ENCODE measurements at regions not wholly inside any gene's neighbourhood (a gene's known extent, or its start where the extent isn't known, plus 50 kb on each side); places are given as distances from the start of the nearest gene placed in this dataset.

GRCh38 chr1:112251766-112252506 is 144.1 kb upstream of the CTTNBP2NL start:
- ChIA-PET CTCF (ENCODE audit: low intra/inter-chr PET ratio) (no interaction called here), POLR2A (no interaction called here)
- TF ChIP-seq ZNF253 (CRISPR knock-in tag; conservative IDR thresholded peaks at IDR 0.05) (no peak), FOSL1 (tag; conservative IDR thresholded peaks at IDR 0.05) (0 out of 2 replicates have a peak, but pooled peaks have one; percentile 27)
- Histone ChIP-seq H2AFZ (ENCODE audit: low read depth, low read length) (no peak overlapping the region), H3K4me3 (no peak overlapping the region), H3K79me2 (ENCODE audit: control insufficient read depth, insufficient read depth, low read length) (no peaks in the 10 kb centered on the region), H3K4me1 (replicated peaks in 1 of 2; ENCODE audit: control insufficient read depth in 2 of 2, insufficient read depth in 2 of 2, low read length in 2 of 2) (no peaks in the 10 kb centered on the region), H3K9me3 (replicated peaks; ENCODE audit: control insufficient read depth, insufficient read depth, low read depth, low read length) (no peaks in the 10 kb centered on the region), H3K9me1 (ENCODE audit: control insufficient read depth, insufficient read depth, low read length) (no peaks in the 10 kb centered on the region), H3K27ac (ENCODE audit: extremely low read depth, low read depth, low read length) (no peak overlapping the region), H3K4me2 (ENCODE audit: insufficient read depth, low read length) (no peak overlapping the region), H3K27me3 (ENCODE audit: control insufficient read depth in 2 of 2, insufficient read depth in 2 of 2, low read length in 2 of 2) (peaks cover 0 to 3% of the 10 kb centered on the region in 2 experiments; a peak in 1 of 5 replicates), H3K36me3 (ENCODE audit: control insufficient read depth, insufficient read depth, low read length) (no peaks in the 10 kb centered on the region), H3K9ac (ENCODE audit: insufficient read depth in 1 of 2, low read depth in 2 of 2, low read length in 2 of 2) (no peak overlapping the region), H4K20me1 (replicated peaks; ENCODE audit: control insufficient read depth, insufficient read depth, low read length) (peaks cover 3% of the 10 kb centered on the region; the same call in 1 of the 2 replicates)
- FAIRE-seq: no peak
- in situ Hi-C loops (cut with MboI) (no loop called here), intact Hi-C loops (cut with micrococcal nuclease) (no loop called here)
- ATAC-seq: no peak
- BruUV-seq (replicated peaks): no TSS peak
- DNase-seq (ENCODE audit: extremely low read depth in 1 of 4, low spot score in 3 of 4): no peak
- 0% methylated on average over 6 of the region's 6 CpGs for WGBS (ENCODE audit: insufficient coverage, low coverage, missing lambda C conversion rate)

- H2AFZ ChIP-seq (ENCODE audit: low read depth, low read length): no peak overlapping the region
- no peaks in the 10 kb centered on the region for H3K79me2 ChIP-seq (ENCODE audit: control insufficient read depth, insufficient read depth, low read length)
- 0 out of 5 replicates have a peak, but pooled peaks cover 0 to 3% of the 10 kb centered on the region in 2 experiments for H3K27me3 ChIP-seq (ENCODE audit: control insufficient read depth in 2 of 2, insufficient read depth in 2 of 2, low read length in 2 of 2)
- H3K9me1 ChIP-seq (ENCODE audit: control insufficient read depth, insufficient read depth, low read length): no peaks in the 10 kb centered on the region
- no peak overlapping the region for H3K9ac ChIP-seq (ENCODE audit: insufficient read depth in 1 of 2, low read depth in 2 of 2, low read length in 2 of 2)
- WGBS (ENCODE audit: insufficient coverage, low coverage, missing lambda C conversion rate): 0% methylated on average over 2 of the region's 2 CpGs
- CTCF ChIA-PET (ENCODE audit: low intra/inter-chr PET ratio): no interaction called here
- in situ Hi-C loops (cut with MboI) (no loop called here), intact Hi-C loops (cut with micrococcal nuclease) (no loop called here)
- H3K36me3 ChIP-seq (ENCODE audit: control insufficient read depth, insufficient read depth, low read length): no peaks in the 10 kb centered on the region
- peaks cover under 1% of the 10 kb centered on the region; the same call in 1 of the 2 replicates for H4K20me1 ChIP-seq (replicated peaks; ENCODE audit: control insufficient read depth, insufficient read depth, low read length)
- ATAC-seq (no peak), DNase-seq (ENCODE audit: extremely low read depth in 1 of 4, low spot score in 3 of 4) (no peak), FAIRE-seq (no peak)
- no peaks in the 10 kb centered on the region for H3K4me1 ChIP-seq (replicated peaks in 1 of 2; ENCODE audit: control insufficient read depth in 2 of 2, insufficient read depth in 2 of 2, low read length in 2 of 2)
- BruUV-seq (replicated peaks): no TSS peak
- no peak overlapping the region for H3K4me3 ChIP-seq
- H3K4me2 ChIP-seq (ENCODE audit: insufficient read depth, low read length): no peak overlapping the region
- H3K9me3 ChIP-seq (replicated peaks; ENCODE audit: control insufficient read depth, insufficient read depth, low read depth, low read length): no peaks in the 10 kb centered on the region
- no peak overlapping the region for H3K27ac ChIP-seq (ENCODE audit: extremely low read depth, low read depth, low read length)
- TF ChIP-seq FOXA1 (IDR thresholded peaks at IDR 0.05; ENCODE audit: borderline replicate concordance) (no peak), MCM7 (IDR thresholded peaks at IDR 0.05) (no peak), ZNF699 (CRISPR knock-in tag; IDR thresholded peaks at IDR 0.05; ENCODE audit: insufficient replicate concordance) (no peak), ZC3H8 (IDR thresholded peaks at IDR 0.05) (no peak), PRPF4 (IDR thresholded peaks at IDR 0.05; ENCODE audit: insufficient read depth, low read depth, low read length, poor library complexity, severe bottlenecking) (no peak), PURB (CRISPR knock-in tag; IDR thresholded peaks at IDR 0.05; ENCODE audit: low read depth) (no peak), PHF20 (IDR thresholded peaks at IDR 0.05; ENCODE audit: partially characterized antibody) (no peak)
- POLR2A ChIA-PET: interaction anchor here (0.9 to 1.5 kb wide), 5 partner anchors 8 to 410 kb away, joined by 3 to 4 read pairs (median 4); no protein-coding TSS in a partner anchor
Measured at GRCh38 chr1:112253366-112253765, 142.6 kb upstream of the CTTNBP2NL start.

All from K562 (cell line).